ENCODE measurements at regions not wholly inside any gene's neighbourhood (a gene's known extent, or its start where the extent isn't known, plus 50 kb on each side); places are given as distances from the start of the nearest gene placed in this dataset.

DNA sequence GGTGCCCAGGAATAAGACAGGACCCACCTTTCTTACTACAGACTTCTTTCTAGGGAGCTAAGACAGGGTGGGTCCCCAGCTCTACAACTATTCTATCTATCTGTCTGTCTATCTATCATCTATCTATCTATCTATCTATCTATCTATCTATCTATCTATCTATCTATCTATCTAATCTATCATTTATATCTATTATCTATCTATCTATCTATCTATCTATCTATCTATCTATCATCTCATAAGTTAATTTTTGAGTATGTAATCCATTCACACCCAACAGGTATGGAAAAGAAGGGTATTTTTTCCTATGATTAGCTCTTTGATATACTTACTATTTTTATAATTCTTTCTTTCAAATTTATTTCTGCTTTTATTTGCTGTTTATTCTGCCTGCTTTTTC lies 55.9 kb downstream of the BAMBI start:
- H3K27ac ChIP-seq (ENCODE audit: low read depth, low read length, severe bottlenecking) = no peak overlapping the region

GRCh38 chr10:28733647-28734046 lies 56.3 kb downstream of the BAMBI start:
- Histone ChIP-seq H3K9me3 (ENCODE audit: control insufficient read depth, low read length) (peaks cover 6% of the 10 kb centered on the region), H3K27ac (ENCODE audit: low read depth, low read length, severe bottlenecking) (no peak overlapping the region), H3K4me3 (ENCODE audit: extremely low read depth, insufficient read depth, low read length, poor library complexity, severe bottlenecking) (no peak overlapping the region), H3K4me1 (ENCODE audit: control insufficient read depth, insufficient read depth, low read length, poor library complexity, severe bottlenecking) (peaks cover 28% of the 10 kb centered on the region), H3K36me3 (ENCODE audit: control insufficient read depth, insufficient read depth, low read length) (no peaks in the 10 kb centered on the region)
- 86 to 92% methylated on average over 1 of the region's 1 CpG for WGBS, 2 experiments (ENCODE audit: insufficient coverage in 2 of 2)

More for the DNA sequence above, 55.9 kb downstream of the BAMBI start:
- peaks cover 28% of the 10 kb centered on the region for H3K4me1 ChIP-seq (ENCODE audit: control insufficient read depth, insufficient read depth, low read length, poor library complexity, severe bottlenecking)
- no peak overlapping the region for H3K4me3 ChIP-seq (ENCODE audit: extremely low read depth, insufficient read depth, low read length, poor library complexity, severe bottlenecking)
- H3K36me3 ChIP-seq (ENCODE audit: control insufficient read depth, insufficient read depth, low read length) = no peaks in the 10 kb centered on the region
- H3K9me3 ChIP-seq (ENCODE audit: control insufficient read depth, low read length) = peaks cover 6% of the 10 kb centered on the region

DNA sequence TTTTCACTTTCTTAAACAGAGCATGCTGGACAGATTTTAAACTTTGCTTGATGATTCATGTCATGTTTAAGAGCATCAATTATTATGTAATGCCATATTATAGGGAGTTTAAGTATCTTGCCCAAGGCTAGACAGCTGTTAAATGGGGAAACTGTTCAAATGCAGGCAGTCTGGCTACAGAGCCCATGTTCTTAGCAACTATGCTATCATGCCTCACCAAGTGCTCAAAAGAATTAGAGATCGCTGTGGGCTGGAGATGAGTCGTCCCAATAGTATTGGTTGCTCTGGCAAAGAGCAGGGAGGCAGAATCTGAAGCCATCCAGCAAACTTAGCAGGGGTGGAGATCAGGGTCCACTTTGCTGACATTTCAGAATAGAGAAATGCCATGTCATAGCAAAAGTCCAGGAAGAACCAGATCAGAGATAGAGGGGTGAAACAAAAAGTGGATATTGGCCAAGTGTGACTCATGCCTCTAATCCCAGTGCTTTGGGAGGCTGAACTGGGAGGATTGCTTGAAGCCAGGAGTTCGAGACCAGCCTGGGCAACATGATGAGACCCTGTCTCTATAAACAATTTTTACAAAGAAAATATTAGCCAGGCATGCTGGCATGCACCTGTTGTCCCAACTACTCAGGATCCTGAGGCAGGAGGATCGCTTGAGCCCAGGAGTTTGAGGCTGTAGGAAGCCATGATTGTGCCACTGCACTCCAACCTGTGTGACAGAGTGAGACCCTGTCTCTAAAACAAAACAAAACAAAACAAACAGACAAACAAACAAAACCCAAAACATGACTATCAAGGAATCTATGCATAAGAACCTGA lies 57.8 kb downstream of the BAMBI start:
- Histone ChIP-seq H3K27ac (ENCODE audit: low read depth, low read length, severe bottlenecking) (peak overlapping the region; percentile 92), H3K4me1 (ENCODE audit: control insufficient read depth, insufficient read depth, low read length, poor library complexity, severe bottlenecking) (peaks cover 25% of the 10 kb centered on the region), H3K9me3 (ENCODE audit: control insufficient read depth, low read length) (peaks cover 6% of the 10 kb centered on the region), H3K4me3 (ENCODE audit: extremely low read depth, insufficient read depth, low read length, poor library complexity, severe bottlenecking) (no peak overlapping the region), H3K36me3 (ENCODE audit: control insufficient read depth, insufficient read depth, low read length) (no peaks in the 10 kb centered on the region)
- 70 to 75% methylated on average over 2 to 3 of the region's 4 CpGs for WGBS, 2 experiments (ENCODE audit: insufficient coverage in 2 of 2)

- Histone ChIP-seq H3K4me3 (ENCODE audit: extremely low read depth, insufficient read depth, low read length, poor library complexity, severe bottlenecking) (no peak overlapping the region), H3K4me1 (ENCODE audit: control insufficient read depth, insufficient read depth, low read length, poor library complexity, severe bottlenecking) (peaks cover 17% of the 10 kb centered on the region), H3K27ac (ENCODE audit: low read depth, low read length, severe bottlenecking) (no peak overlapping the region), H3K36me3 (ENCODE audit: control insufficient read depth, insufficient read depth, low read length) (no peaks in the 10 kb centered on the region), H3K9me3 (ENCODE audit: control insufficient read depth, low read length) (peaks cover 6% of the 10 kb centered on the region)
- 73 to 77% methylated on average over 2 of the region's 2 CpGs for WGBS, 2 experiments (ENCODE audit: insufficient coverage in 2 of 2)
These were observed 59.8 kb downstream of the BAMBI start for GRCh38 chr10:28737096-28737495.

GRCh38 chr10:28738200-28738599 lies 60.9 kb downstream of the BAMBI start:
- H3K36me3 ChIP-seq (ENCODE audit: control insufficient read depth, insufficient read depth, low read length) = no peaks in the 10 kb centered on the region
- 100% methylated on average over 1 of the region's 1 CpG for WGBS, 2 experiments (ENCODE audit: insufficient coverage in 2 of 2)
- peaks cover 6% of the 10 kb centered on the region for H3K9me3 ChIP-seq (ENCODE audit: control insufficient read depth, low read length)
- no peak overlapping the region for H3K27ac ChIP-seq (ENCODE audit: low read depth, low read length, severe bottlenecking)
- no peak overlapping the region for H3K4me3 ChIP-seq (ENCODE audit: extremely low read depth, insufficient read depth, low read length, poor library complexity, severe bottlenecking)
- peaks cover 13% of the 10 kb centered on the region for H3K4me1 ChIP-seq (ENCODE audit: control insufficient read depth, insufficient read depth, low read length, poor library complexity, severe bottlenecking)

DNA sequence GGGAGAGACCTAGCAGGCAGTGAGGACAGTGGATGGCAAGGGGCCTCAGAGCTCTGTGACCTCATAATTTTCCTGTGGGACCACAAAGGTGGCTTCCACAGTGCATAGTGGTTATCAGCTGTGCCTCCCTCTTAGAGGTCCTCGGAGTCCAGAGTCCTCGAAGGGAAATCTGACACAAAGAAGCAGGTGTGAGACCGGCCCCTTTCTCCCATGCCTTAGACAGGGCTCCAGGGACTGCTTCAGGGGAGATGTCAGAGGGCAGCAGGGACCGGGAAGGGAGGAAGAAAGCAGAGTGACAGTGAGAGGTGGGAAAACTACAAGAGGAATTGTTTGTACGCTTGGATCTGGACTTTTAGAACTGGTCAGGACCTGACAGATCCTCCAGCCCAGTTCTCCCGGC lies 66.3 kb downstream of the BAMBI start:
- H3K27ac ChIP-seq (ENCODE audit: low read depth, low read length, severe bottlenecking) = no peak overlapping the region
- WGBS, 2 experiments (ENCODE audit: insufficient coverage in 2 of 2) = 77 to 85% methylated on average over 3 to 5 of the region's 6 CpGs
- no peak overlapping the region for H3K4me3 ChIP-seq (ENCODE audit: extremely low read depth, insufficient read depth, low read length, poor library complexity, severe bottlenecking)
- peaks cover 5% of the 10 kb centered on the region for H3K4me1 ChIP-seq (ENCODE audit: control insufficient read depth, insufficient read depth, low read length, poor library complexity, severe bottlenecking)
- no peaks in the 10 kb centered on the region for H3K36me3 ChIP-seq (ENCODE audit: control insufficient read depth, insufficient read depth, low read length)
- peaks cover 9% of the 10 kb centered on the region for H3K9me3 ChIP-seq (ENCODE audit: control insufficient read depth, low read length)

DNA sequence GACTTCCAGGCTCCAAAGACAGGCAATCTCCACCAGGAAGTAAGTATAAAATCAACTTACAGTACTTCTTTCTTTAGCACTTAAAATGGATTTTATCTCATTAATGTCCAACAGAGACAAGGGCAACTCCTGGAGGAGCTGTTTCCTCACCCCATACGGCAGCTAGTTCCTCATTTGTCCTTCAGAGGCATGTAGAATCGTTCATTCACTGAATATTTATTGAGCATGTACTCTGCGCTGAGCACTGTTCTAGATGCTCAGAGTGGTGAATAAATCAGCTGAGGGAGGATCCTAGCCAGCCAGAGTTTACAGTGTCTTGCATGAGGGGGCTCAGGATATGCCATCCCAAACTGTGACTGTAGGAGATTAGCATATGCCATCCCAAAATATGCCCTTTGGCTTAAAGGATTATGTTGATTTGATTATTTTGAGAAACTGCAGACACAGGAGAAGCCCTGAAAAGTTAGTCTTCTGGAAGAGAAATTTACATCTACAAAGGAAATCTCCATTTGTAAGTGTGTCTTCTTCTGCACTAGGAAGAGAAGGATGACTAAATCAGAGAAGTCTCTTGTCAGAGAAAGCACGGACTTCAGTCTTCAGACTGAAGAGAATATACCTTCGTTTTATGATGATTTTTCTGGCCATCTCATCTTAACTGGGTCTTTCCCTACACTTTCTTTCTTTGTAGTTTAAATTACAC lies 66.9 kb downstream of the BAMBI start:
- Histone ChIP-seq H3K9me3 (ENCODE audit: control insufficient read depth, low read length) (peaks cover 9% of the 10 kb centered on the region), H3K4me1 (ENCODE audit: control insufficient read depth, insufficient read depth, low read length, poor library complexity, severe bottlenecking) (peaks cover 5% of the 10 kb centered on the region), H3K36me3 (ENCODE audit: control insufficient read depth, insufficient read depth, low read length) (no peaks in the 10 kb centered on the region), H3K4me3 (ENCODE audit: extremely low read depth, insufficient read depth, low read length, poor library complexity, severe bottlenecking) (no peak overlapping the region), H3K27ac (ENCODE audit: low read depth, low read length, severe bottlenecking) (no peak overlapping the region)
- 85 to 90% methylated on average over 2 to 3 of the region's 5 CpGs for WGBS, 2 experiments (ENCODE audit: insufficient coverage in 2 of 2)

DNA sequence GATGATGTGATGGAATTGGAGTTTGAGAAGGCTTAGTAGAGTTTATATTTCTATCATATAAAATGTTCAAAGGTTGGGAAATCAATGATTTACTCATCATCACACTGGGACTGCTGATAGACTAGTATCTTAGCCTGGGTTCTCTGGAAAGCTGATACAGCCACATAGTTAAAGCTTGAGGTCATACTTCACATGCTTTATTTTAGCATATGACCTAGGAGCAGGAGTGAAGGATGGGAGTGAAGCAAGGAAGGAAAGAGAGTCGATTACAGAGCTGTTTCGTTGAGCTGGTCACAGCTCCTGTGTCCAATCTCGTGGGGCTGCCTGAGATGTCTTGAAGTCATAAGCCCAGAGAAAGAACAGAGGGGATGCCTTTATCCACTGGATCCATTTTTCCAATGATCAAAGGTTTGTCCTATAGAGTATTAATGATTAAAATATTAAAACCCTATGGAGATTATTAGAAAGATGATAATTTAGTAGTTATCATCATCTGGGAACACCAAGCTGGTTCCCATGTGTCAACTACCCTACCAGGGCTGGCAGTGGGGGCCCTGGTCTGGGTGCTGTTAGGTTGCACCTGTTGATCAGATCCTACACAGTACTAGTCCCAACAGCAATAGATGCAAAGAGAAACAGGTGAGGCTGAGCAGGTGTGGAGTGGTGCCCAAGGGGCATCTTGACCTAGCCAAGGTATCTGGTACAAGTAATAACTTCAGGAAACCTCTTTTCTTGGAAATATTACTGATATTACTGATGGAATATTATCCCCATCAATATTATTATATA lies 77.8 kb downstream of the BAMBI start:
- Histone ChIP-seq H3K4me1 (ENCODE audit: control insufficient read depth, insufficient read depth, low read length, poor library complexity, severe bottlenecking) (no peaks in the 10 kb centered on the region), H3K9me3 (ENCODE audit: control insufficient read depth, low read length) (no peaks in the 10 kb centered on the region), H3K27ac (ENCODE audit: low read depth, low read length, severe bottlenecking) (no peak overlapping the region), H3K4me3 (ENCODE audit: extremely low read depth, insufficient read depth, low read length, poor library complexity, severe bottlenecking) (no peak overlapping the region), H3K36me3 (ENCODE audit: control insufficient read depth, insufficient read depth, low read length) (no peaks in the 10 kb centered on the region)
- WGBS, 2 experiments (ENCODE audit: insufficient coverage in 2 of 2) = 95% methylated on average over 3 of the region's 3 CpGs; no CpG with 5 or more reads in 1 of the 2 experiments

- peak overlapping the region; percentile 65 for H3K27ac ChIP-seq (ENCODE audit: low read depth, low read length, severe bottlenecking)
- H3K4me1 ChIP-seq (ENCODE audit: control insufficient read depth, insufficient read depth, low read length, poor library complexity, severe bottlenecking) = peaks cover 6% of the 10 kb centered on the region
- no peak overlapping the region for H3K4me3 ChIP-seq (ENCODE audit: extremely low read depth, insufficient read depth, low read length, poor library complexity, severe bottlenecking)
- WGBS, 2 experiments (ENCODE audit: insufficient coverage in 2 of 2) = 63 to 70% methylated on average over 3 to 4 of the region's 5 CpGs
- H3K9me3 ChIP-seq (ENCODE audit: control insufficient read depth, low read length) = peaks cover 5% of the 10 kb centered on the region
- no peaks in the 10 kb centered on the region for H3K36me3 ChIP-seq (ENCODE audit: control insufficient read depth, insufficient read depth, low read length)
These were observed 83.9 kb downstream of the BAMBI start for GRCh38 chr10:28761084-28761846.

DNA sequence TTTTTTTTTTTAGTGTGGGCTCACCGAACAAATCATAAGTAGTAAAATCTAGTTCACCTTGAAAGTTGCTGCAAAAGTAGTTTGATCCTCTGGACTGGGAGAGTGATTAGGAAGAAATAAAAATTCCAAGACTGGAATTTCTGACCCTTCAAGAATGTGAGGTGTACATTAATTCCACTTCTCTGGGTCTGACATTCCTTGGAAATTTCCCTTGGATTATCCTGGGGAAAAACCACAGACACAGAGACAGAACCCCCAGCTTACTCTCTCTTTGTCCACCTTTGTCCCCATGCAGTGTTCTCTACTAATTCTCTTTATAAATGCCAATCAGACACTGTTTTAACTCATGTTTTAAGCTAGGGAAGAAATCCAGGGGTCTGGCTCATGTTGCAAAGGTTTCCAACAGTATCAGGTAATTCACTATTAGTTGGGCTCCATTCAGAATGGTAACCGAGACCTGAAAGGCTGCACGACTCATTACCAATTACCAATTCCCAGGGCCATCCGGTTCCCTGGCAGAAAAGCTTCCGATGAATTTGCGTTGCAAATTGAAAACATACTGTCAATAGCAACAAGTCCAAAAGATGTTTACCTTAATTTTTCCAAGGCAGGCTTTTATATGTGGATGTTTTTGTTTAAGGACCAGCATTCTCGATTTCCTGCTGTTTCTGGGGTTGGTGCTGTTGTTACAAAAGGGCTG lies 86.3 kb downstream of the BAMBI start:
- Histone ChIP-seq H3K4me1 (ENCODE audit: control insufficient read depth, insufficient read depth, low read length, poor library complexity, severe bottlenecking) (peaks cover 6% of the 10 kb centered on the region), H3K9me3 (ENCODE audit: control insufficient read depth, low read length) (peaks cover 5% of the 10 kb centered on the region), H3K4me3 (ENCODE audit: extremely low read depth, insufficient read depth, low read length, poor library complexity, severe bottlenecking) (no peak overlapping the region), H3K27ac (ENCODE audit: low read depth, low read length, severe bottlenecking) (peak overlapping the region; percentile 44), H3K36me3 (ENCODE audit: control insufficient read depth, insufficient read depth, low read length) (no peaks in the 10 kb centered on the region)
- 76 to 80% methylated on average over 2 to 3 of the region's 7 CpGs for WGBS, 2 experiments (ENCODE audit: insufficient coverage in 2 of 2)
